ENCODE measurements at regions not wholly inside any gene's neighbourhood (a gene's known extent, or its start where the extent isn't known, plus 50 kb on each side); places are given as distances from the start of the nearest gene placed in this dataset.

DNA sequence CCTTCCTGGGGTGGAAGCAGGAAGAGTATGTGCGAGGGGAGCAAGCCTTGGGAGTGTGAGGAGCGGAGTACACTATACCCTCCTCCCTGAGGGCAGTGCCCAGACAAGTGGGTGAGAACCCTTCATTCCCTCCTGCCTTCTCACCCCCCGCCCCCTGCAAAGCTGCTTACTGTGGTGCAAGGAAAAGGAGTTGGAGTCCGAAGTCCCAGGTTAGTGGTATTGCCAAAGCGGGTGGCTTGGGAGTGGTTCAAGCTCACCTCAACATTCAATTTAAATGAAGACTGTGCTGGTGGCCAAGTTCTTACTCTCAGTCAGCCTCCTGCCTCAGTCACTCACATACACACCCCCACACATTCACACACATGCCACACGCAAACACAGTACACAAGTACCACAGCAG, 74.7 kb upstream of the PRDM1 start:
- TF ChIP-seq CTCF (conservative IDR thresholded peaks at IDR 0.05; ENCODE audit: low read length), result no peak
- TF ChIP-seq EZH2phosphoT487 (IDR thresholded peaks at IDR 0.05; ENCODE audit: borderline replicate concordance, low read depth, low read length), result no peak

Data from OCI-LY7 (cell line).